Neural progenitor cell (in vitro differentiated cells): ENCODE measurements at regions not wholly inside any gene's neighbourhood (a gene's known extent, or its start where the extent isn't known, plus 50 kb on each side); places are given as distances from the start of the nearest gene placed in this dataset.

Experiments used
- DNase-seq: peaks from one replicate; pipeline ENCODE4 v3.0.0-alpha.2; 2016; ENCODE audit warnings: low spot score
- H2AFZ ChIP-seq: fragments of 200-600 bp; sonication (generic); replicated peaks from 2 replicates; pipeline ENCODE4 v1.6.1; 2016; ENCODE audit warnings: antibody characterized with exemption
- H3F3A ChIP-seq: fragments of 200-600 bp; sonication (generic); 2 replicates; pipeline ENCODE4 v1.6.1; 2016; ENCODE audit warnings: antibody characterized with exemption, low read depth
- H3K27ac ChIP-seq: fragments of 200-600 bp; sonication (generic); 2 replicates; pipeline ENCODE4 v1.5.1; 2016; ENCODE audit warnings: mild to moderate bottlenecking
- H3K27me3 ChIP-seq: fragments of 200-600 bp; sonication (generic); 2 replicates; pipeline ENCODE4 v1.6.1; 2016; ENCODE audit warnings: mild to moderate bottlenecking, moderate library complexity
- H3K36me3 ChIP-seq: fragments of 200-600 bp; sonication (generic); 2 replicates; pipeline ENCODE4 v1.5.1; 2016
- H3K4me1 ChIP-seq: fragments of 200-600 bp; sonication (generic); 2 replicates; pipeline ENCODE4 v1.6.1; 2016; ENCODE audit warnings: mixed run types
- H3K4me2 ChIP-seq: fragments of 200-600 bp; sonication (generic); 2 replicates; pipeline ENCODE4 v1.6.1; 2016
- H3K4me3 ChIP-seq: fragments of 200-600 bp; sonication (generic); 2 replicates; pipeline ENCODE4 v1.5.1; 2016
- H3K79me2 ChIP-seq: fragments of 200-600 bp; sonication (generic); 2 replicates; pipeline ENCODE4 v1.6.1; 2016; ENCODE audit warnings: low read depth
- H3K9ac ChIP-seq: fragments of 200-600 bp; sonication (generic); 2 replicates; pipeline ENCODE4 v1.6.1; 2016
- H3K9me3 ChIP-seq: fragments of 200-600 bp; sonication (generic); 2 replicates; pipeline ENCODE4 v1.5.1; 2016; ENCODE audit warnings: low read depth
- H4K20me1 ChIP-seq: fragments of 200-600 bp; sonication (generic); 2 replicates; pipeline ENCODE4 v1.6.1; 2016; ENCODE audit warnings: low read depth
- H3K27ac Mint-ChIP-seq: 3 replicates; pipeline ENCODE4 v1.8.0; 2021; ENCODE audit warnings: mixed read lengths
- H3K27me3 Mint-ChIP-seq: 2 replicates; pipeline ENCODE4 v1.8.0; 2022; ENCODE audit warnings: low read depth, mild to moderate bottlenecking, inconsistent platforms, moderate library complexity, mixed read lengths; ENCODE audit not compliant: insufficient read depth
- H3K36me3 Mint-ChIP-seq: 3 replicates; pipeline ENCODE4 v1.8.0; 2021; ENCODE audit warnings: mixed read lengths
- H3K4me1 Mint-ChIP-seq: 3 replicates; pipeline ENCODE4 v1.8.0; 2021; ENCODE audit warnings: mixed read lengths
- H3K4me3 Mint-ChIP-seq: 3 replicates; pipeline ENCODE4 v1.8.0; 2021; ENCODE audit warnings: mild to moderate bottlenecking, moderate library complexity, mixed read lengths
- H3K9me3 Mint-ChIP-seq: 3 replicates; pipeline ENCODE4 v1.8.0; 2020; ENCODE audit warnings: mixed read lengths
- EZH2 ChIP-seq: fragments of 200-600 bp; sonication (generic); IDR thresholded peaks from 2 replicates; pipeline ENCODE4 v1.6.1; 2017; ENCODE audit warnings: antibody characterized with exemption, mild to moderate bottlenecking, moderate library complexity
- EZH2phosphoT487 ChIP-seq: fragments of 200-600 bp; sonication (generic); IDR thresholded peaks from 2 replicates; pipeline ENCODE4 v1.6.1; 2017; ENCODE audit warnings: antibody characterized with exemption
- TF ChIP-seq, protein P1 (sequence below): fragments of 200-600 bp; sonication (generic); IDR thresholded peaks from 2 replicates; pipeline ENCODE4 v1.5.1; 2017; ENCODE audit warnings: antibody characterized with exemption, mild to moderate bottlenecking

DNA sequence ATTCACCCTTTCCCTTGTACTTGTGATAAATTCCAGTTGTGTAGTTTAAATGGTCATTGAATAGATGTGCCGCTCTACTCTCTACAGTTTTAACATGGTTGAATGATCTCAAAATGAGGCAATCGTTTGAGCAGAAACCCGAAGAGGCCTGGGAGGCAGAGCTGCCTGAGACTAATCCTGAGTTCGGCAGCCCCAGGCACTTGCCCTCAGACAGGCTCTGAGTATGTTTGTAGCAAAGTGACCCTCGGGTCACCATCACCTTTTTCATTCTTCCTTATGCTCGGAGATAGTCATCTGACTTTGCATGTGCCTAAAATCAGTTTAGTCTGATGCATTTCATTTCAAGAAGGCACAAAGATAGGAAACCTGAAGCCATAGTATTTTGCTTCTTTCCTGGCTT lies 184.0 kb upstream of the RBFOX1 start:
- TF ChIP-seq EZH2 (no peak), EZH2phosphoT487 (no peak)
- TF ChIP-seq, protein P1, sequence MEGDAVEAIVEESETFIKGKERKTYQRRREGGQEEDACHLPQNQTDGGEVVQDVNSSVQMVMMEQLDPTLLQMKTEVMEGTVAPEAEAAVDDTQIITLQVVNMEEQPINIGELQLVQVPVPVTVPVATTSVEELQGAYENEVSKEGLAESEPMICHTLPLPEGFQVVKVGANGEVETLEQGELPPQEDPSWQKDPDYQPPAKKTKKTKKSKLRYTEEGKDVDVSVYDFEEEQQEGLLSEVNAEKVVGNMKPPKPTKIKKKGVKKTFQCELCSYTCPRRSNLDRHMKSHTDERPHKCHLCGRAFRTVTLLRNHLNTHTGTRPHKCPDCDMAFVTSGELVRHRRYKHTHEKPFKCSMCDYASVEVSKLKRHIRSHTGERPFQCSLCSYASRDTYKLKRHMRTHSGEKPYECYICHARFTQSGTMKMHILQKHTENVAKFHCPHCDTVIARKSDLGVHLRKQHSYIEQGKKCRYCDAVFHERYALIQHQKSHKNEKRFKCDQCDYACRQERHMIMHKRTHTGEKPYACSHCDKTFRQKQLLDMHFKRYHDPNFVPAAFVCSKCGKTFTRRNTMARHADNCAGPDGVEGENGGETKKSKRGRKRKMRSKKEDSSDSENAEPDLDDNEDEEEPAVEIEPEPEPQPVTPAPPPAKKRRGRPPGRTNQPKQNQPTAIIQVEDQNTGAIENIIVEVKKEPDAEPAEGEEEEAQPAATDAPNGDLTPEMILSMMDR, result no peak
- Mint-ChIP-seq H3K9me3 (peaks cover 10% of the 10 kb centered on the region), H3K36me3 (no peaks in the 10 kb centered on the region), H3K27ac (peak overlapping the region; percentile 62), H3K4me3 (no peak overlapping the region), H3K4me1 (peaks cover 34% of the 10 kb centered on the region), H3K27me3 (peaks cover 9% of the 10 kb centered on the region)
- Histone ChIP-seq H3K4me3 (no peak overlapping the region), H3K36me3 (no peaks in the 10 kb centered on the region), H3K79me2 (no peaks in the 10 kb centered on the region), H3K9ac (no peak overlapping the region), H3K4me2 (no peak overlapping the region), H3K9me3 (no peaks in the 10 kb centered on the region), H3K27me3 (no peaks in the 10 kb centered on the region), H2AFZ (peak overlapping the region; percentile 3), H3K4me1 (peaks cover 5% of the 10 kb centered on the region), H3K27ac (no peak overlapping the region), H3F3A (no peaks in the 10 kb centered on the region), H4K20me1 (no peaks in the 10 kb centered on the region)
- peak; percentile 12 for DNase-seq

DNA sequence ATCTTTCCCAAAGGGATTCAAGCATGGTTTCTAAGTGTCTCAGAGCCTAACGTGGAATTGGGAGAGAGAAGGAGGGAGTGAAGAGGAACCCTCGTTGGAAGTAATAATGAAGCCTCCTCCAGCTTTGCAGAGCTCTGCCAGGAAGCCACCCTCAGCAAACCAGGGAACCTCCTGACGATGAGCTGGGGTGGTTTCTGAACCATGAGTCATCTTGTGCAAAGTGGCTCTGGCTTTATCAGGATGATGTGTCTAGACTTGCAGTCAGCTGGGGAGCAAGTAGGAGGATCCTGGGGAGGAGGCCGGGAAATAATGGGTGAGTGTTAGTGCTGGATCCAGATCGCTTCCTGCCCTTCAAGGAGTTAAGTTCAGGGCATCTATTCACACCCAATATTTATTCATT lies 191.7 kb upstream of the RBFOX1 start:
- Histone ChIP-seq H3K9me3 (no peaks in the 10 kb centered on the region), H3K9ac (no peak overlapping the region), H3K36me3 (no peaks in the 10 kb centered on the region), H3K27me3 (no peaks in the 10 kb centered on the region), H3K4me3 (no peak overlapping the region), H3K4me1 (no peaks in the 10 kb centered on the region), H3K27ac (no peak overlapping the region), H2AFZ (no peak overlapping the region), H3K4me2 (no peak overlapping the region), H4K20me1 (no peaks in the 10 kb centered on the region), H3F3A (no peaks in the 10 kb centered on the region), H3K79me2 (no peaks in the 10 kb centered on the region)
- H3K36me3 Mint-ChIP-seq, result no peaks in the 10 kb centered on the region
- H3K4me3 Mint-ChIP-seq, result no peak overlapping the region
- DNase-seq, result no peak
- peaks cover 3% of the 10 kb centered on the region for H3K27me3 Mint-ChIP-seq
- no peaks in the 10 kb centered on the region for H3K9me3 Mint-ChIP-seq
- TF ChIP-seq EZH2phosphoT487 (no peak), EZH2 (no peak)
- TF ChIP-seq, protein P1, result no peak
- peaks cover 12% of the 10 kb centered on the region for H3K4me1 Mint-ChIP-seq
- H3K27ac Mint-ChIP-seq, result no peak overlapping the region

- Mint-ChIP-seq H3K27me3 (no peaks in the 10 kb centered on the region), H3K36me3 (no peaks in the 10 kb centered on the region), H3K9me3 (no peaks in the 10 kb centered on the region), H3K27ac (no peak overlapping the region), H3K4me3 (no peak overlapping the region), H3K4me1 (peaks cover 12% of the 10 kb centered on the region)
- H3K9ac ChIP-seq, result no peak overlapping the region
- H3K4me3 ChIP-seq, result no peak overlapping the region
- no peaks in the 10 kb centered on the region for H3K36me3 ChIP-seq
- no peaks in the 10 kb centered on the region for H4K20me1 ChIP-seq
- TF ChIP-seq EZH2phosphoT487 (no peak), EZH2 (no peak)
- TF ChIP-seq, protein P1, result no peak
- no peaks in the 10 kb centered on the region for H3F3A ChIP-seq
- no peak for DNase-seq
- peaks cover 4% of the 10 kb centered on the region for H3K4me1 ChIP-seq
- H3K27ac ChIP-seq, result no peak overlapping the region
- H2AFZ ChIP-seq, result no peak overlapping the region
- H3K27me3 ChIP-seq, result no peaks in the 10 kb centered on the region
- no peaks in the 10 kb centered on the region for H3K79me2 ChIP-seq
- H3K9me3 ChIP-seq, result no peaks in the 10 kb centered on the region
- no peak overlapping the region for H3K4me2 ChIP-seq
Observed at GRCh38 chr16:7137560-7138330, 194.9 kb upstream of the RBFOX1 start.
